OCI-LY3 (cell line): ENCODE measurements at regions not wholly inside any gene's neighbourhood (a gene's known extent, or its start where the extent isn't known, plus 50 kb on each side); places are given as distances from the start of the nearest gene placed in this dataset.

Source experiments
- H2AFZ ChIP-seq: fragments of 200-600, 300-600 bp; shearing (Covaris generic); 2 replicates; pipeline ENCODE4 v1.6.0; 2014; ENCODE audit warnings: antibody characterized with exemption, low read depth, low read length
- H3K27ac ChIP-seq: fragments of 200-600, 300-600 bp; sonication (generic); 2 replicates; pipeline ENCODE4 v1.5.1; 2014; ENCODE audit warnings: mild to moderate bottlenecking, low read length, moderate library complexity, mixed read lengths
- H3K27me3 ChIP-seq: fragments of 200-600, 300-600 bp; sonication (generic); 2 replicates; pipeline ENCODE4 v1.6.1; 2014; ENCODE audit warnings: low read depth, low read length, mixed read lengths
- H3K36me3 ChIP-seq: fragments of 200-600, 300-600 bp; sonication (generic); replicated peaks from 2 replicates; pipeline ENCODE3; 2014; ENCODE audit warnings: low read depth, low read length, mixed read lengths
- H3K4me1 ChIP-seq: fragments of 300-600, 200-600 bp; sonication (generic); 2 replicates; pipeline ENCODE4 v1.6.1; 2014; ENCODE audit warnings: low read length, mixed read lengths
- H3K4me2 ChIP-seq: fragments of 200-600, 300-600 bp; sonication (generic); 2 replicates; pipeline ENCODE4 v1.6.1; 2014; ENCODE audit warnings: low read length, mixed read lengths
- H3K4me3 ChIP-seq: fragments of 300-600, 200-600 bp; sonication (generic); 2 replicates; pipeline ENCODE4 v1.5.1; 2014; ENCODE audit warnings: antibody characterized with exemption, mild to moderate bottlenecking, low read length, moderate library complexity
- H3K79me2 ChIP-seq: fragments of 300-600, 200-600 bp; shearing (Covaris generic); 2 replicates; pipeline ENCODE4 v1.6.1; 2014; ENCODE audit warnings: mild to moderate bottlenecking, low read length, mixed read lengths
- H3K9ac ChIP-seq: fragments of 300-600, 200-600 bp; shearing (Covaris generic); 2 replicates; pipeline ENCODE4 v1.6.0; 2014; ENCODE audit warnings: mild to moderate bottlenecking, low read length, moderate library complexity
- H3K9me3 ChIP-seq: fragments of 200-600, 300-600 bp; shearing (Covaris generic); 2 replicates; pipeline ENCODE4 v1.6.1; 2014; ENCODE audit warnings: low read length, mixed read lengths; ENCODE audit not compliant: insufficient read depth
- H4K20me1 ChIP-seq: fragments of 200-600, 300-600 bp; sonication (generic); 2 replicates; pipeline ENCODE4 v1.6.1; 2016; ENCODE audit warnings: low read length, mixed read lengths; ENCODE audit not compliant: insufficient read depth
- EZH2phosphoT487 ChIP-seq: fragments of 200-600 bp; shearing (Covaris generic); IDR thresholded peaks from 2 replicates; pipeline ENCODE4 v1.6.1; 2018; ENCODE audit warnings: antibody characterized with exemption, mixed run types, low read depth
- TF ChIP-seq, protein P1 (sequence below): fragments of 200-600, 300-600 bp; sonication (generic); IDR thresholded peaks from 2 replicates; pipeline ENCODE4 v1.5.1; 2014; ENCODE audit warnings: antibody characterized with exemption, low read length, low read depth

DNA sequence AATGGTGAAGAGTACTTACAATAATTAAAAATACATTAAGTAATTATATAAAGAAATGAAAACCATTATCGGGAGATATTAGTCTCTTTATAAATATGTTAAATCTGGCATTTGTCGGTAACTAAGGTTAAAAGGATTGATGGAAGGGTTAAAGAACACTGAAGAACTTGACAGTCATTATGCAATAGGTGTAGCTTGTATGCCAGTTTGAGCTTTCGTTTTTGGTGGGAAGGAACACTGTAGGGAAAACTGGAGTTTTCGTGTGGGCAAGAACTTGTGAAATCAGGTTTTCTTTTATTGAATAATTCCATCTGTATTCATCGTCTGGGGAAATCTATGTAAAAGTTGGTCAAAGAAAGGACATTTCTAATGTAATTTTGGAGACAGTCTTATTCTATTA is 142.3 kb downstream of the DMRTA1 start:
- H2AFZ ChIP-seq = no peak overlapping the region
- TF ChIP-seq, protein P1, sequence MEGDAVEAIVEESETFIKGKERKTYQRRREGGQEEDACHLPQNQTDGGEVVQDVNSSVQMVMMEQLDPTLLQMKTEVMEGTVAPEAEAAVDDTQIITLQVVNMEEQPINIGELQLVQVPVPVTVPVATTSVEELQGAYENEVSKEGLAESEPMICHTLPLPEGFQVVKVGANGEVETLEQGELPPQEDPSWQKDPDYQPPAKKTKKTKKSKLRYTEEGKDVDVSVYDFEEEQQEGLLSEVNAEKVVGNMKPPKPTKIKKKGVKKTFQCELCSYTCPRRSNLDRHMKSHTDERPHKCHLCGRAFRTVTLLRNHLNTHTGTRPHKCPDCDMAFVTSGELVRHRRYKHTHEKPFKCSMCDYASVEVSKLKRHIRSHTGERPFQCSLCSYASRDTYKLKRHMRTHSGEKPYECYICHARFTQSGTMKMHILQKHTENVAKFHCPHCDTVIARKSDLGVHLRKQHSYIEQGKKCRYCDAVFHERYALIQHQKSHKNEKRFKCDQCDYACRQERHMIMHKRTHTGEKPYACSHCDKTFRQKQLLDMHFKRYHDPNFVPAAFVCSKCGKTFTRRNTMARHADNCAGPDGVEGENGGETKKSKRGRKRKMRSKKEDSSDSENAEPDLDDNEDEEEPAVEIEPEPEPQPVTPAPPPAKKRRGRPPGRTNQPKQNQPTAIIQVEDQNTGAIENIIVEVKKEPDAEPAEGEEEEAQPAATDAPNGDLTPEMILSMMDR = no peak
- no peak for TF ChIP-seq EZH2phosphoT487

DNA sequence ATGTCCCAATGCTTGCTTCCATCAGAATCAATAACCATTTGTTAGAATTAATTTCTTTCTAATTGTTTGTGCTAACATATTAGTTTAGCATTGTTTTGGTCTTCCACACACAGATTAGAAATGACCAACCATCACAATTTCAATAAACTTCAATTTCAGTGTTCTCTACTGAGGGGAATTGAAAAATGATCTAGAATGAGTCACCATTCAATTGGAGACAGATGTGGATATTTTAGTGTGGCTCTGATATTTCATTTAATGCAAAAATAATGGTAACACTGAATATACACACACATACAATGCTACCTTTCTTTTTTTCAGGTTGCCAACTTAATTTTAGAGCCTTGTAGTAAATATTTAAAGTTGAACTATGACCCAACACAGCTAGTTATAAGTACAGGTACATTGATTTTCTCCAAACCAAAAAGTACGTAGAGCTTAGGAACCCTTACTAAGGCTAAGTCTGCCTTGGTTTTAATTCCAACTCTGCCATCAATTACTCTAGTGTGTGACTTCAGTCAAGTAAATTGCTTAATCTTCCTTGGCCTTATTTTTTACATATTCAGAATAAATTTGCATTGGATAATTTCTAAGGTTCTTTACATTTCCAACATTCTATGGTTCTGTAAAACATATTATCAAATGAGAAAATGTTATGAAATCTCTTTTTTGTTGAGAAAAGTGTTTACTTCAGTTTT is 143.9 kb downstream of the DMRTA1 start:
- H3K4me3 ChIP-seq = no peak overlapping the region

More for the DNA sequence above, 142.3 kb downstream of the DMRTA1 start:
- no peaks in the 10 kb centered on the region for H3K79me2 ChIP-seq
- H4K20me1 ChIP-seq = no peaks in the 10 kb centered on the region
- no peaks in the 10 kb centered on the region for H3K36me3 ChIP-seq
- H3K9me3 ChIP-seq = no peaks in the 10 kb centered on the region
- no peaks in the 10 kb centered on the region for H3K27me3 ChIP-seq
- H3K4me2 ChIP-seq = no peak overlapping the region
- H3K9ac ChIP-seq = no peak overlapping the region
- no peaks in the 10 kb centered on the region for H3K4me1 ChIP-seq
- H3K4me3 ChIP-seq = no peak overlapping the region
- H3K27ac ChIP-seq = no peak overlapping the region

DNA sequence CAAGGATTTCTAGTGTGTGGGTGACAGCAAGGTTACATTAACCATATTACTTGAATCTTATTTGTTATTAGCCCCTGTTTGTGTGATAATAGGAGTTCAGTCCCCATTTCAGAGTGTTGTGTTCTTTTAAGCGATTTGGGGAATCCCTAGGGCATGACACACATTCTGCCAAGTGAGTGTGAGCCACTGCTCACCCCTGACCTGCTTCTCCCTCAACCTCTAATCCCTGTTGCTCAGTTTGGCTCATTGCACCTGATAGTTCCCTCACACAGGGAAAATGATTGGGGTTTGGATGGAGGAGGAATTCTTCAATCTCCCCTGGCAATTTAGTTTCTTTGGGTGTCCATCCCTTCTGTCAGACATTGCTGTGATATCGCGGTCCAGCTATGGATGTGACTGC is 149.2 kb downstream of the DMRTA1 start:
- Histone ChIP-seq H3K9ac (no peak overlapping the region), H3K4me3 (no peak overlapping the region), H3K4me1 (no peaks in the 10 kb centered on the region), H3K27ac (no peak overlapping the region), H3K4me2 (no peak overlapping the region), H3K36me3 (no peaks in the 10 kb centered on the region), H4K20me1 (no peaks in the 10 kb centered on the region), H3K9me3 (no peaks in the 10 kb centered on the region), H3K79me2 (no peaks in the 10 kb centered on the region), H3K27me3 (no peaks in the 10 kb centered on the region), H2AFZ (no peak overlapping the region)
- TF ChIP-seq EZH2phosphoT487 = no peak
- TF ChIP-seq, protein P1 = no peak

More for the DNA sequence above, 143.9 kb downstream of the DMRTA1 start:
- H2AFZ ChIP-seq = no peak overlapping the region
- no peak overlapping the region for H3K27ac ChIP-seq
- no peaks in the 10 kb centered on the region for H3K36me3 ChIP-seq
- TF ChIP-seq, protein P1 = no peak
- no peak for TF ChIP-seq EZH2phosphoT487
- no peaks in the 10 kb centered on the region for H3K4me1 ChIP-seq
- no peaks in the 10 kb centered on the region for H3K79me2 ChIP-seq
- H4K20me1 ChIP-seq = no peaks in the 10 kb centered on the region
- no peak overlapping the region for H3K4me2 ChIP-seq
- no peaks in the 10 kb centered on the region for H3K27me3 ChIP-seq
- no peak overlapping the region for H3K9ac ChIP-seq
- no peaks in the 10 kb centered on the region for H3K9me3 ChIP-seq

DNA sequence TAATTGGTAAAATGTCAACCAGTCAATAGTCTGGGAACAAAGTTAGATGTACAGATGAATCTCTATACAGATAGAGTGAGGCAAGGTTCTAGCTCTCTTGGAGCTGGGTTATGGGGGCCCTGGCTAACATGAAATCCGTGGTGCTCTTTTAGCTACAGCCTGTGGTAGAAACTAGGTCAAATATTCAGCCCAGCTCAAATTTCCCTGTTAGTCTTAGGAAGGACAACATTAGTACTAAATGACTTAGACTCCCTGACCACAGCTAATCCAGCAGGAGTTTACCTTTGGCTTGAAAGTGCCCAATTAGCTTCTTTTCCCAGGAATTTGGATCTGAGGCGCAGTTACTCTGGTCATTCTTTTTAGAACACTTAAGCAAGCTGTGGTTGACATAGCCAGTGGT is 170.5 kb downstream of the DMRTA1 start:
- no peaks in the 10 kb centered on the region for H3K4me1 ChIP-seq
- H3K36me3 ChIP-seq = no peaks in the 10 kb centered on the region
- H3K79me2 ChIP-seq = no peaks in the 10 kb centered on the region
- H3K27ac ChIP-seq = no peak overlapping the region
- no peak overlapping the region for H2AFZ ChIP-seq
- H3K4me2 ChIP-seq = no peak overlapping the region
- H4K20me1 ChIP-seq = no peaks in the 10 kb centered on the region
- H3K27me3 ChIP-seq = no peaks in the 10 kb centered on the region
- TF ChIP-seq, protein P1 = no peak
- no peak for TF ChIP-seq EZH2phosphoT487
- H3K9me3 ChIP-seq = no peaks in the 10 kb centered on the region
- no peak overlapping the region for H3K9ac ChIP-seq
- no peak overlapping the region for H3K4me3 ChIP-seq
